Testis (tissue), 2 donors: ENCODE measurements at regions not wholly inside any gene's neighbourhood (a gene's known extent, or its start where the extent isn't known, plus 50 kb on each side); places are given as distances from the start of the nearest gene placed in this dataset.

Experiments
- DNase-seq: peaks from one replicate; pipeline ENCODE4 v3.0.0-alpha.2; 2019
- H3K27ac ChIP-seq, 2 donors: fragments of 200-600 bp; sonication (generic); one replicate each; pipeline ENCODE4 v1.5.1; 2019
- H3K27me3 ChIP-seq: fragments of 200-600 bp; sonication (generic); one replicate; pipeline ENCODE4 v1.5.1; 2019
- H3K36me3 ChIP-seq: fragments of 200-600 bp; sonication (generic); one replicate; pipeline ENCODE4 v1.5.1; 2017; ENCODE audit warnings: low read depth; ENCODE audit errors: missing control alignments
- H3K4me1 ChIP-seq: fragments of 200-600 bp; sonication (generic); one replicate; pipeline ENCODE4 v1.5.1; 2019
- H3K4me3 ChIP-seq, 2 donors: fragments of 200-600 bp; sonication (generic); one replicate each; pipeline ENCODE4 v1.5.1; 2017 to 2019
- H3K9me3 ChIP-seq: fragments of 200-600 bp; sonication (generic); one replicate; pipeline ENCODE4 v1.5.1; 2017
- CTCF ChIP-seq, 3 experiments: fragments of 450-650 bp in 2 of 3; fragments of 200-600 bp in 1 of 3; sonication (generic) in 1 of 3; IDR thresholded peaks; one replicate each; pipeline ENCODE4 v1.5.1; 2016 to 2019; ENCODE audit warnings: antibody characterized with exemption in 3 of 3, mild to moderate bottlenecking in 2 of 3, moderate library complexity in 1 of 3
- POLR2A ChIP-seq: fragments of 450-650 bp; IDR thresholded peaks from one replicate; pipeline ENCODE4 v1.6.1; 2017; ENCODE audit warnings: antibody characterized with exemption, mild to moderate bottlenecking, moderate library complexity
- WGBS, 2 donors: methylation state at CpG; one replicate each; pipeline ENCODE4 v1.1.5; 2018; 5-methylcytosine and 5-hydroxymethylcytosine counted together
- intact Hi-C: fragments of 100-400 bp; cut with DNase I; formaldehyde crosslinking; loops from one replicate; pipeline ENCODE4 v1.15.1; 2023; ENCODE audit warnings: low total_unique reads

GRCh38 chr14:56979936-56980335 is 169.7 kb upstream of the OTX2 start:
- H3K27ac ChIP-seq = no peak overlapping the region
- no peak for DNase-seq
- H3K4me1 ChIP-seq = no peaks in the 10 kb centered on the region
- no peak for TF ChIP-seq POLR2A
- TF ChIP-seq CTCF (IDR thresholded peaks at IDR 0.05) = no peak
- intact Hi-C loops = no loop called here
- H3K4me3 ChIP-seq = no peak overlapping the region
- H3K36me3 ChIP-seq = no peaks in the 10 kb centered on the region
- no peaks in the 10 kb centered on the region for H3K9me3 ChIP-seq
- H3K27me3 ChIP-seq = no peaks in the 10 kb centered on the region
- WGBS, 2 donors = 76 to 80% methylated on average over 3 of the region's 3 CpGs

DNA sequence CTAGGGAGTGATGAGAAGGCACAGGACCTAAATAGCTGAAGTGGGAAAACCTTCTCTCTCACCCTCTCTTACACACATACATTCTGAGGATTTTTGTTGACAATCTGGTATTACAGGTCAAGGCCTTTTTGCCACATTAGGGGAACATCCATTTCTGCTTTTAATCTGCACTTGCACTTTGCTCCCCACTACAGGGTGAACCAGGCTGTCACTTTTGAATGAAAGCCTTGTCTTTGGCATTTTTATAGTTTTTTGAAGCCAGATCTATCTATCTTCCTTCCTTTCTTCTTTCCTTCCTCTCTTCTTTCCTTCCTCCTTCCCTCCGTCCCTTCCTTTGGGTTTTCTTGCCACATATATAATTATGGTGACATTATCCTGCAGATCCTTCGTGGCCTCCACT is 165.9 kb upstream of the OTX2 start:
- no peaks in the 10 kb centered on the region for H3K27me3 ChIP-seq
- intact Hi-C loops = no loop called here
- H3K4me3 ChIP-seq = no peak overlapping the region
- WGBS, 2 donors = 76 to 79% methylated on average over 2 of the region's 2 CpGs
- no peaks in the 10 kb centered on the region for H3K9me3 ChIP-seq
- TF ChIP-seq POLR2A = no peak
- TF ChIP-seq CTCF (IDR thresholded peaks at IDR 0.05) = no peak
- no peak overlapping the region for H3K27ac ChIP-seq
- no peaks in the 10 kb centered on the region for H3K36me3 ChIP-seq
- H3K4me1 ChIP-seq = no peaks in the 10 kb centered on the region
- DNase-seq = no peak

DNA sequence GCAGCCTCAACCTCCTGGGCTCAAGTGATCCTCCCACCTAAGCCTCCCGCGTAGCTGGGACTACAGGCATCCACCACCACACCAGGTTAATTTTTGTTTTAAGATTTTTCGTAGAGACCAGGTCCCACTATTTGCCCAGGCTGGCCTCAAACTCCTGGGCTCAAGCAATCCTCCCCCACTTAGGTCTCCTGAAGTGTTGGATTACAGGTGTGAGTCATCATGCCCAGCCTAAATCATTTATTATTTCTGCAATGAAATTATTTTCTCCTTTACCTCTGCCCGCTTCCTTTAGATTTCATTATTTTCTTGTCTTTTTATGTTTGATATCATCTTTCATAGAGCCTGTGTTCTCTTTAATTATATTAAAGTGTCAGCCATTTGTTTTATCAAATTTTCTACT is 165.2 kb upstream of the OTX2 start:
- H3K4me1 ChIP-seq = no peaks in the 10 kb centered on the region
- 85 to 87% methylated on average over 4 of the region's 4 CpGs for WGBS, 2 donors

DNA sequence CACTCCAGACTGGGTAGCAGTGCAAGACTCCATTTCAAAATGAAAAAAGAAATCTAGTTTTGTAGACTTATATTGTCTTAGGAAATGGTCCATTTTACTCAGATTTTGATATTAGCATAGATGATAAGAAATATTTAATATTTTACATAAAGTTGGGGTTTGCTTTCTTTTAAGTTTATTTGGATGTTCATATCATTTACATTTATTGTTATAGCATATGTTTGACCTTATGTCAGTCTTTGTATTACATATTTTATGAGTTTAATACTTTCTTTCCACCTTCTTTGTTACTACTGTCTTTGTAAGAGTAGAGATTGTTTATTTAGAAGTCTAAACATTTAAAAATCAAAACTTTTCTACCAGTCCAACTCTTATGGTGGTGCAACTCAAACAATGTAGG is 162.7 kb upstream of the OTX2 start:
- intact Hi-C loops = no loop called here
- H3K4me3 ChIP-seq = no peak overlapping the region
- no peak for DNase-seq
- TF ChIP-seq POLR2A (no peak), CTCF (IDR thresholded peaks at IDR 0.05) (no peak)
- no peak overlapping the region for H3K27ac ChIP-seq
- no peaks in the 10 kb centered on the region for H3K4me1 ChIP-seq
- H3K36me3 ChIP-seq = no peaks in the 10 kb centered on the region
- H3K27me3 ChIP-seq = no peaks in the 10 kb centered on the region
- no peaks in the 10 kb centered on the region for H3K9me3 ChIP-seq

More for the DNA sequence above, 165.2 kb upstream of the OTX2 start:
- DNase-seq = no peak
- H3K27me3 ChIP-seq = no peaks in the 10 kb centered on the region
- no peaks in the 10 kb centered on the region for H3K9me3 ChIP-seq
- TF ChIP-seq CTCF (IDR thresholded peaks at IDR 0.05) = no peak
- TF ChIP-seq POLR2A = no peak
- intact Hi-C loops = no loop called here
- H3K4me3 ChIP-seq = no peak overlapping the region
- H3K36me3 ChIP-seq = no peaks in the 10 kb centered on the region
- no peak overlapping the region for H3K27ac ChIP-seq

GRCh38 chr14:56964895-56965294 is 154.6 kb upstream of the OTX2 start:
- no peaks in the 10 kb centered on the region for H3K27me3 ChIP-seq
- no peak overlapping the region for H3K4me3 ChIP-seq
- WGBS, 2 donors = 79 to 80% methylated on average over 5 of the region's 5 CpGs
- no peaks in the 10 kb centered on the region for H3K9me3 ChIP-seq
- no peak for DNase-seq
- no peaks in the 10 kb centered on the region for H3K36me3 ChIP-seq
- TF ChIP-seq POLR2A (no peak), CTCF (IDR thresholded peaks at IDR 0.05) (no peak)
- intact Hi-C loops = no loop called here
- no peaks in the 10 kb centered on the region for H3K4me1 ChIP-seq
- H3K27ac ChIP-seq = no peak overlapping the region
